C4-2B (cell line): ENCODE measurements at regions not wholly inside any gene's neighbourhood (a gene's known extent, or its start where the extent isn't known, plus 50 kb on each side); places are given as distances from the start of the nearest gene placed in this dataset.

Experiments
- ZFX ChIP-seq: fragments of 450-650 bp; IDR thresholded peaks from 2 replicates; pipeline ENCODE4 v1.6.1; 2017
- TF ChIP-seq, protein P1 (sequence below): fragments of 450-650 bp; conservative IDR thresholded peaks from 2 replicates; pipeline ENCODE4 v1.5.1; 2017; ENCODE audit warnings: mild to moderate bottlenecking

DNA sequence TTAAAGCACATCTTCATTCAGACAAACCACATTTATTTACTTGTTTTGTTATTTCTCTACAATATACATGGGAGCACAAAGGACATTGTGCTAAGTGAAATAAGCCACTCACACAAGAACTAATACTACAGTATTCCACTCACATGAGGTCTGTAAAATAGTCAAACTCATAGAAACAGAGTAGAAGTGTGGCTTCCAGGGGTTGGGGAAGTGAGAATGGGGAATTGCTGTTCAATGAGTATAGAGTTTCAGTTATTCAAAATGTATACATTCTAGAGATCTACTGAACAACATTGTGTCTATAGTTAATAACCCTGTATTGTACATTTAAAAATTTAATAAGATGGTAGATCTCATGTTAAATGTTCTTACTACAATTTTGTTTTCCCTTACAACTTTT is 88.8 kb downstream of the ATXN7L3B start:
- TF ChIP-seq, protein P1, sequence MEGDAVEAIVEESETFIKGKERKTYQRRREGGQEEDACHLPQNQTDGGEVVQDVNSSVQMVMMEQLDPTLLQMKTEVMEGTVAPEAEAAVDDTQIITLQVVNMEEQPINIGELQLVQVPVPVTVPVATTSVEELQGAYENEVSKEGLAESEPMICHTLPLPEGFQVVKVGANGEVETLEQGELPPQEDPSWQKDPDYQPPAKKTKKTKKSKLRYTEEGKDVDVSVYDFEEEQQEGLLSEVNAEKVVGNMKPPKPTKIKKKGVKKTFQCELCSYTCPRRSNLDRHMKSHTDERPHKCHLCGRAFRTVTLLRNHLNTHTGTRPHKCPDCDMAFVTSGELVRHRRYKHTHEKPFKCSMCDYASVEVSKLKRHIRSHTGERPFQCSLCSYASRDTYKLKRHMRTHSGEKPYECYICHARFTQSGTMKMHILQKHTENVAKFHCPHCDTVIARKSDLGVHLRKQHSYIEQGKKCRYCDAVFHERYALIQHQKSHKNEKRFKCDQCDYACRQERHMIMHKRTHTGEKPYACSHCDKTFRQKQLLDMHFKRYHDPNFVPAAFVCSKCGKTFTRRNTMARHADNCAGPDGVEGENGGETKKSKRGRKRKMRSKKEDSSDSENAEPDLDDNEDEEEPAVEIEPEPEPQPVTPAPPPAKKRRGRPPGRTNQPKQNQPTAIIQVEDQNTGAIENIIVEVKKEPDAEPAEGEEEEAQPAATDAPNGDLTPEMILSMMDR, result no peak
- TF ChIP-seq ZFX, result no peak
